Progenitor cell of endocrine pancreas (in vitro differentiated cells): ENCODE measurements at regions not wholly inside any gene's neighbourhood (a gene's known extent, or its start where the extent isn't known, plus 50 kb on each side); places are given as distances from the start of the nearest gene placed in this dataset.

Source experiments
- DNase-seq: peaks from one replicate; pipeline ENCODE4 v3.0.0; 2021; ENCODE audit warnings: low spot score; ENCODE audit not compliant: unreplicated experiment
- H3K27ac Mint-ChIP-seq: 2 replicates; pipeline ENCODE4 v1.8.0; 2021; ENCODE audit warnings: mild to moderate bottlenecking, moderate library complexity, mixed read lengths
- H3K27me3 Mint-ChIP-seq: 2 replicates; pipeline ENCODE4 v1.8.0; 2021; ENCODE audit warnings: mixed read lengths
- H3K36me3 Mint-ChIP-seq: 2 replicates; pipeline ENCODE4 v1.8.0; 2022; ENCODE audit warnings: mixed read lengths; ENCODE audit not compliant: insufficient read depth
- H3K4me1 Mint-ChIP-seq: 2 replicates; pipeline ENCODE4 v1.8.0; 2021; ENCODE audit warnings: low read depth, mixed read lengths
- H3K4me3 Mint-ChIP-seq: 2 replicates; pipeline ENCODE4 v1.8.0; 2021; ENCODE audit warnings: low read depth, mild to moderate bottlenecking, moderate library complexity, mixed read lengths
- H3K9me3 Mint-ChIP-seq: 2 replicates; pipeline ENCODE4 v1.8.0; 2021; ENCODE audit warnings: low read depth, mixed read lengths
- CTCF ChIP-seq: fragments of 200-600 bp; sonication (generic); IDR thresholded peaks from one replicate; pipeline ENCODE4 v1.5.0; 2021; ENCODE audit warnings: antibody characterized with exemption, mild to moderate bottlenecking; ENCODE audit not compliant: unreplicated experiment

GRCh38 chr5:84518370-84518769, 133.7 kb upstream of the EDIL3 start:
- no peak overlapping the region for H3K4me3 Mint-ChIP-seq
- no peaks in the 10 kb centered on the region for H3K36me3 Mint-ChIP-seq
- no peaks in the 10 kb centered on the region for H3K4me1 Mint-ChIP-seq
- no peaks in the 10 kb centered on the region for H3K27me3 Mint-ChIP-seq
- DNase-seq = no peak
- peaks cover 3% of the 10 kb centered on the region for H3K9me3 Mint-ChIP-seq
- no peak for TF ChIP-seq CTCF
- H3K27ac Mint-ChIP-seq = no peak overlapping the region

GRCh38 chr5:84506625-84507024, 121.9 kb upstream of the EDIL3 start:
- Mint-ChIP-seq H3K36me3 (no peaks in the 10 kb centered on the region), H3K4me1 (no peaks in the 10 kb centered on the region), H3K4me3 (no peak overlapping the region), H3K27ac (no peak overlapping the region), H3K27me3 (no peaks in the 10 kb centered on the region), H3K9me3 (peaks cover 4% of the 10 kb centered on the region)
- TF ChIP-seq CTCF = no peak
- no peak for DNase-seq

DNA sequence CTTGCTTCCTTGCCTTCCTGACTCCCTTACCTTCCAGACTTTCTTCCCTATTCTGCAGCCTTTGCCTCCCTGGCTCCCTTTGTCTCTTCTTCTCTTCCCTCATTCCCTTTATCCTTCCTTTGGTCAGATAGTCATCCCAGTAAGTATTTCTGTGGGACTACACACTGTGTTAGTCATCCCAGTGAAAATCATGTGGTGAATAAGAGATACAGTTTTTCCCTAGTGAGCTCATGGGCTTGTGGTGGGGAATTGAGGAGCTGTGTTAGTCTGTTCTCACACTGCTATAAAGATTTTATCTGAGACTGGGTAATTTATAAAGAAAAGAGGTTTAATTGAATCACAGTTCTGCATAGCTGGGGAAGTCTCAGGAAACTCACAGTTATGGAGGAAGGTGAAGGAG, 109.8 kb upstream of the EDIL3 start:
- no peak overlapping the region for H3K4me3 Mint-ChIP-seq
- H3K4me1 Mint-ChIP-seq = no peaks in the 10 kb centered on the region
- H3K9me3 Mint-ChIP-seq = no peaks in the 10 kb centered on the region
- no peaks in the 10 kb centered on the region for H3K36me3 Mint-ChIP-seq
- no peak overlapping the region for H3K27ac Mint-ChIP-seq
- no peak for TF ChIP-seq CTCF
- DNase-seq = no peak
- H3K27me3 Mint-ChIP-seq = no peaks in the 10 kb centered on the region

DNA sequence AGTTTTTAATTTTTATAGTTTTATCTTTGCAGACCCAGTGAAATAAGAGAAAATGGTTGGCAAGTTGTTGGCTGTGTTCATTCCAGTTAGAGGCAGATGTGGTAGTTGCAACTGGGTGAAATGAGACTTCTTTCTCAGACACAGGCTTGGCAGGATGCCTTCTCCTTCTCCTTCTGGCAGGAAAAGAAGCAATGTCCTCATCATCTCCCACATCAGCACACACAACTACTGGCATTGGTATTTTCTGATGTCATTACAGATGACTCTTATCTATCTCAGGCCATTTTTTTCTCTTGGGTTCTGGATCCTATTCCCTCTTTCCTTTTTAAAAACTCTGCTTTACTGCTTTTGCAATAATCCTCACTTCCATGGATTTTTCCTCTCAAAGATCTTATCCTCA, 103.3 kb upstream of the EDIL3 start:
- no peaks in the 10 kb centered on the region for H3K4me1 Mint-ChIP-seq
- H3K36me3 Mint-ChIP-seq = no peaks in the 10 kb centered on the region
- H3K27ac Mint-ChIP-seq = no peak overlapping the region
- no peak for TF ChIP-seq CTCF
- no peak for DNase-seq
- no peaks in the 10 kb centered on the region for H3K27me3 Mint-ChIP-seq
- no peaks in the 10 kb centered on the region for H3K9me3 Mint-ChIP-seq
- no peak overlapping the region for H3K4me3 Mint-ChIP-seq

DNA sequence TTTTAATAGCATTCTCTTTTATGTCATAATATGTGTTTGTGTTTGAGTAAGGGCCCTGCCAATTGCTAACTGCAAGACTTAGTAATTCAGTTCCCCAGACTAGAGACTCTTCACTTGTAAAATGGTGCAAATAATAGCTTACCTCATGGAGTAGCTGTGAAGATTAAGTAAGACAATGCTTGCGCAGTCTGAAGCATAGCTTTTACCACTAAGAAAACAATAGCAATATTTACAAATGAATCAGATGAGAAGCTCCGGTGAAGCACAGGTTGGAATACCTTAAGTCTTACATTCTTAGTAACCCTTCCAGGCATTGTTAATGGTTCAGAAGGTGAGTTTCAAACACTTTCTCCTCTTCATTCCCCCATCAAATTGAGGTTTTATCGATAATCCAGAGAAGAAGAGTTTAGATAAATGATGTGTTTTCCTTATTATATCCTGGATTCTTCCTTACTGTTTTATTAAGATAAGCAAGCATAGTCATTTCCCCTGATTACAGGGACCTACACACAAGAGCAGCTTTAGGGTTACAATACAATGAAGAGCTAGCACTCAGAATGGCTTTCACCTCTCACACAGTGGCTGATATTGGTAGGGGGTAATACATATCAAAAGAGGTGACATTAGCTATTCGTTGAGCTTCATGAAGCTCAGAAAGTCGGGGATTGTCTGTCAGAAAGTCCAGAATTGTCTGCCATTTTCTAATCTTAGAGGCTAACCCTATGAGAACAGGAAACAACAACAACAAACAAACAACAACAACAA, 96.4 kb upstream of the EDIL3 start:
- Mint-ChIP-seq H3K36me3 (no peaks in the 10 kb centered on the region), H3K4me3 (no peak overlapping the region), H3K27me3 (peaks cover 4% of the 10 kb centered on the region), H3K4me1 (no peaks in the 10 kb centered on the region), H3K27ac (no peak overlapping the region), H3K9me3 (no peaks in the 10 kb centered on the region)
- TF ChIP-seq CTCF = no peak
- no peak for DNase-seq
